Stimulated activated CD4-positive, alpha-beta T cell treated with anti-CD3 and anti-CD28 coated beads, Interleukin-1b, Interleukin-23, amount 100 ng/mL, for 1 hour (primary cell): ENCODE measurements at regions not wholly inside any gene's neighbourhood (a gene's known extent, or its start where the extent isn't known, plus 50 kb on each side); places are given as distances from the start of the nearest gene placed in this dataset.

ENCODE experiments used
- DNase-seq, 2 donors: peaks; one replicate each; pipeline ENCODE4 v3.0.0-alpha.2; 2020; ENCODE audit warnings: low read depth in 2 of 2

- DNase-seq, result no peak
These were observed 392.7 kb downstream of the NPHP4 start for GRCh38 chr1:5599541-5599940.

- DNase-seq, result no peak
These were observed 393.3 kb downstream of the NPHP4 start for GRCh38 chr1:5598824-5599395.

- DNase-seq, result no peak
These were observed 394.0 kb downstream of the NPHP4 start for GRCh38 chr1:5597991-5598823.

GRCh38 chr1:5597171-5597850 lies 394.9 kb downstream of the NPHP4 start:
- no peak for DNase-seq

GRCh38 chr1:5596651-5597050 lies 395.6 kb downstream of the NPHP4 start:
- no peak for DNase-seq

GRCh38 chr1:5595531-5596170 lies 396.6 kb downstream of the NPHP4 start:
- DNase-seq, result no peak

- no peak for DNase-seq
These were observed 397.9 kb downstream of the NPHP4 start for GRCh38 chr1:5594056-5594956.

GRCh38 chr1:5590717-5591116 lies 401.5 kb downstream of the NPHP4 start:
- DNase-seq, result no peak

GRCh38 chr1:5586629-5587028 lies 405.6 kb downstream of the NPHP4 start:
- no peak for DNase-seq

- DNase-seq, result no peak
These were observed 407.0 kb downstream of the NPHP4 start for GRCh38 chr1:5585256-5585655.

GRCh38 chr1:5580926-5581325 lies 411.3 kb downstream of the NPHP4 start:
- no peak for DNase-seq

GRCh38 chr1:5579966-5580365 lies 412.3 kb downstream of the NPHP4 start:
- no peak for DNase-seq

- DNase-seq, result no peak
These were observed 413.5 kb downstream of the NPHP4 start for GRCh38 chr1:5578690-5579089.

GRCh38 chr1:5577255-5578040 lies 414.8 kb downstream of the NPHP4 start:
- no peak for DNase-seq

GRCh38 chr1:5576673-5577065 lies 415.6 kb downstream of the NPHP4 start:
- DNase-seq, result no peak

GRCh38 chr1:5576011-5576672 lies 416.1 kb downstream of the NPHP4 start:
- DNase-seq, result no peak

GRCh38 chr1:5575396-5575940 lies 416.8 kb downstream of the NPHP4 start:
- no peak for DNase-seq

- no peak for DNase-seq
These were observed 417.6 kb downstream of the NPHP4 start for GRCh38 chr1:5574641-5575040.

- DNase-seq, result no peak
These were observed 419.4 kb downstream of the NPHP4 start for GRCh38 chr1:5572794-5573193.
